Heart left ventricle (tissue), 16 donors: ENCODE measurements at regions not wholly inside any gene's neighbourhood (a gene's known extent, or its start where the extent isn't known, plus 50 kb on each side); places are given as distances from the start of the nearest gene placed in this dataset.

ENCODE experiments used
- ATAC-seq, 4 donors: fragments of 200-7000 bp; cut with Tn5 transposase; one replicate each; pipeline ENCODE4 v1.9.1; 2020 to 2022; ENCODE audit warnings: moderate library complexity in 4 of 4, mild to moderate bottlenecking in 3 of 4, moderate number of reproducible peaks in 1 of 4
- DNase-seq, 5 donors: peaks; one replicate each; pipeline ENCODE4 v3.0.0-alpha.2; 2020
- H3K27ac ChIP-seq, 12 donors: fragments of 200-600 bp; sonication (generic) in 4 of 12; one replicate each; pipeline versions ENCODE4 v1.5.0 to v1.8.0; 2016 to 2022; ENCODE audit warnings: mild to moderate bottlenecking in 2 of 12
- H3K27me3 ChIP-seq, 9 donors: fragments of 200-600 bp; sonication (generic) in 2 of 9; one replicate each; pipeline versions ENCODE4 v1.5.1 to v1.8.0; 2016 to 2022; ENCODE audit warnings: mild to moderate bottlenecking in 3 of 9
- H3K36me3 ChIP-seq, 9 donors: fragments of 200-600 bp; sonication (generic) in 2 of 9; one replicate each; pipeline versions ENCODE4 v1.5.0 to v1.8.0; 2018 to 2022; ENCODE audit warnings: mild to moderate bottlenecking in 2 of 9
- H3K4me1 ChIP-seq, 12 donors: fragments of 200-600 bp; sonication (generic) in 4 of 12; one replicate each; pipeline versions ENCODE4 v1.5.0 to v1.8.0; 2016 to 2022; ENCODE audit warnings: mild to moderate bottlenecking in 3 of 12
- H3K4me3 ChIP-seq, 12 donors: fragments of 200-600 bp; sonication (generic) in 4 of 12; one replicate each; pipeline versions ENCODE4 v1.5.0 to v1.8.0; 2017 to 2022; ENCODE audit warnings: mild to moderate bottlenecking in 9 of 12, moderate library complexity in 4 of 12
- H3K9me3 ChIP-seq, 12 donors: fragments of 200-600 bp; sonication (generic) in 4 of 12; one replicate each; pipeline versions ENCODE4 v1.5.0 to v1.8.0; 2016 to 2022; ENCODE audit warnings: mild to moderate bottlenecking in 1 of 12
- POLR2A ChIP-seq, 2 donors: fragments of 450-650 bp; IDR thresholded peaks; one replicate each; pipeline ENCODE4 v1.6.1; 2017; ENCODE audit warnings: antibody characterized with exemption in 2 of 2, mild to moderate bottlenecking in 2 of 2, moderate library complexity in 2 of 2
- WGBS, 4 donors: extraction: QIAGEN DNeasy Blood & Tissue Kit in 2 of 4; methylation state at CpG; one replicate each; pipeline versions ENCODE4 v1.1.5 to v1.1.7; 2013 to 2018; 5-methylcytosine and 5-hydroxymethylcytosine counted together
- intact Hi-C, 10 donors: fragments of 100-400 bp; cut with DNase I; formaldehyde crosslinking; loops; one replicate each; pipeline versions ENCODE4 v1.11.1 to v1.14.2; 2022
- TF ChIP-seq, protein P1 (sequence below), 12 donors: fragments of 200-600 bp; sonication (generic) in 4 of 12; IDR thresholded peaks; one replicate each; pipeline versions ENCODE4 v1.5.0 to v1.8.0; 2018 to 2022; ENCODE audit warnings: antibody characterized with exemption in 12 of 12, mild to moderate bottlenecking in 5 of 12
- donor health status: ischemic (EF 13 %, LVEDD 7.1; RV severe dilation, severe dysfunction).
- donor health status: healthy with polysubstance abuse.
- donor health status: DM: no; HTN: yes; CAD: no.
- donor health status: DM: no; HTN: no; CAD: no.
- donor health status: ischemic (EF 25% LVEDD 6.9; RV normal size, moderate dysfunction).
- donor health status: ischemic (EF 25% LVEDD 5.7; RV mildly dilated, moderate dysfunction).
- donor health status: healthy.
- donor health status: DM: yes; HTN: yes; CAD: no.
- donor health status: ischemic (EF 35%, LVEDD 5.7; RV mildly dilated, moderate dysfunction).
- donor health status: nonischemic (EF 11% LVEDD 7.7; RV severe dilation, severe dysfunction).
- donor health status: DM: yes; HTN: yes; CAD: no.
- donor health status: PGD.
- donor health status: ischemic (EF 29% LVEDD 5.4; RV normal size, mild dysfunction).
- donor health status: nonischemic (EF 23%, LVEDD 6.1; RV moderate dilation, normal function).

DNA sequence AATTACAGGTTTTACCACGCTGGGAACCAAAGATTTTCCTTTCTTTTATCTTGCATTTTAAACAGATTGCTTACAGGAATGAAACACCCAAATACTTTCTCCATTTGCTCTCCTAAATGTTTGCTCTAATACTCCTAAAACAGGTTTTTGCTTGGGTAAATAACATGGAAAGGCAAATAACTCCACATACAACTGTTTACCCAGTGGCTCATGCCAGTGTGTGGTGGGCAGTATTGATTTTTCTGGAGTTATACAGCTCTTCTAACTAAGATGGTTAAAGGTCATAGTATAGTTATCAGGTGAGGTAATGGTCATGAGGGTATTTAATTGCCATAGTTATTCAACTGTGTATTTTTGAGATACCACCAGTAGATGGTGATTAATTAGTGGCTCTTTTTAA, 61.2 kb upstream of the RAB27B start:
- intact Hi-C loops: no loop called here
- ATAC-seq (no peak), DNase-seq (no peak)
- Histone ChIP-seq H3K36me3 (no peaks in the 10 kb centered on the region), H3K4me1 (no peaks in the 10 kb centered on the region), H3K27me3 (peaks cover 0 to 3% (median 0%) of the 10 kb centered on the region in 9 donors), H3K27ac (no peak overlapping the region), H3K4me3 (no peak overlapping the region), H3K9me3 (no peaks in the 10 kb centered on the region)
- WGBS, 4 donors: 73 to 88% (median 83%) methylated on average over 1 of the region's 1 CpG
- no peak for TF ChIP-seq POLR2A (IDR thresholded peaks at IDR 0.05)
- TF ChIP-seq, protein P1, sequence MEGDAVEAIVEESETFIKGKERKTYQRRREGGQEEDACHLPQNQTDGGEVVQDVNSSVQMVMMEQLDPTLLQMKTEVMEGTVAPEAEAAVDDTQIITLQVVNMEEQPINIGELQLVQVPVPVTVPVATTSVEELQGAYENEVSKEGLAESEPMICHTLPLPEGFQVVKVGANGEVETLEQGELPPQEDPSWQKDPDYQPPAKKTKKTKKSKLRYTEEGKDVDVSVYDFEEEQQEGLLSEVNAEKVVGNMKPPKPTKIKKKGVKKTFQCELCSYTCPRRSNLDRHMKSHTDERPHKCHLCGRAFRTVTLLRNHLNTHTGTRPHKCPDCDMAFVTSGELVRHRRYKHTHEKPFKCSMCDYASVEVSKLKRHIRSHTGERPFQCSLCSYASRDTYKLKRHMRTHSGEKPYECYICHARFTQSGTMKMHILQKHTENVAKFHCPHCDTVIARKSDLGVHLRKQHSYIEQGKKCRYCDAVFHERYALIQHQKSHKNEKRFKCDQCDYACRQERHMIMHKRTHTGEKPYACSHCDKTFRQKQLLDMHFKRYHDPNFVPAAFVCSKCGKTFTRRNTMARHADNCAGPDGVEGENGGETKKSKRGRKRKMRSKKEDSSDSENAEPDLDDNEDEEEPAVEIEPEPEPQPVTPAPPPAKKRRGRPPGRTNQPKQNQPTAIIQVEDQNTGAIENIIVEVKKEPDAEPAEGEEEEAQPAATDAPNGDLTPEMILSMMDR (IDR thresholded peaks at IDR 0.05): no peak

DNA sequence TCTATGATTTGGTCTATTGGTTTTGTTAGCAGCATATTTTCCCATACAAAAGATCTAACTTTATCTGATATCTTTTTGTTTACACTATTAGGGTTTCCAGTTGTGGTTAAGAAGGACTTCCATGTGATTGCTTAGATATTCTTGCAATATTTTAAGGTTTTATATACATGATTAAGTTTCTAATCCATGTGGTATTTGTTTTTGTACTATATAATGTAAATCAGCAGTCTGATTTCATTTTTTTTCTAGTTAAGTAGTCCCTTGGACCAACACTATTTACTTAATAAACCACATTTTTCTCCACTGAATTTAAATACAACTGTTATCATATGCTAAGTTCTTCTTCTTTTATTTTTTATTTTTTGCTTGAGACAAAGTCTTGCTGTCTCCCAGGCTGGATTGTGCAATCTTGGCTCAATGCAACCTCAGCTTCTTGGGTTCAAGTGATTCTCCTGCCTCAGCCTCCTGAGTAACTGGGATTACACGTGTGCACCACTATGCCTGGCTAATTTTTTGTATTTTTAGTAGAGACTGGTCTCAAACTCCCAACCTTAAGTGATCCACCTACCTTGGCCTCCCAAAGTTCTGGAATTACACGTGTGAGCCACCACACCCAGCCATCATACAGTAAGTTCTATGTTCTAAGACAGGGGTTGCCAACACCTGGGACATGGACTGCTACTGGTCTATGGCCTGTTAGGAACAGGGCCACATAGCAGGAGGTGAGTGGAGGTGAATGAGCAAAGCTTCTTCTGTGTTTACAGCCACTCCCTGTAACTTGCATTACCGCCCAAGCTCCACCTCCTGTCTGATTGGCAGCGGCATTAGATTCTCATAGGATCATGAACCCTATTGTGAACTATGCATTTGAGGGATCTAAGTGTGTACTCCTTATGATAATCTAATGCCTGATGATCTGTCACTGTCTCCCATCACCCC, 58.5 kb upstream of the RAB27B start:
- intact Hi-C loops: no loop called here
- H3K9me3 ChIP-seq: no peaks in the 10 kb centered on the region
- peaks cover 0 to 6% (median 0%) of the 10 kb centered on the region in 12 donors for H3K4me1 ChIP-seq
- TF ChIP-seq, protein P1 (IDR thresholded peaks at IDR 0.05): no peak
- no peak for TF ChIP-seq POLR2A (IDR thresholded peaks at IDR 0.05)
- peaks cover 0 to 3% (median 0%) of the 10 kb centered on the region in 9 donors for H3K27me3 ChIP-seq
- WGBS, 4 donors: 87 to 91% (median 89%) methylated on average over 4 of the region's 4 CpGs
- H3K36me3 ChIP-seq: no peaks in the 10 kb centered on the region
- no peak overlapping the region for H3K4me3 ChIP-seq
- no peak for DNase-seq
- ATAC-seq: no peak
- no peak overlapping the region for H3K27ac ChIP-seq

DNA sequence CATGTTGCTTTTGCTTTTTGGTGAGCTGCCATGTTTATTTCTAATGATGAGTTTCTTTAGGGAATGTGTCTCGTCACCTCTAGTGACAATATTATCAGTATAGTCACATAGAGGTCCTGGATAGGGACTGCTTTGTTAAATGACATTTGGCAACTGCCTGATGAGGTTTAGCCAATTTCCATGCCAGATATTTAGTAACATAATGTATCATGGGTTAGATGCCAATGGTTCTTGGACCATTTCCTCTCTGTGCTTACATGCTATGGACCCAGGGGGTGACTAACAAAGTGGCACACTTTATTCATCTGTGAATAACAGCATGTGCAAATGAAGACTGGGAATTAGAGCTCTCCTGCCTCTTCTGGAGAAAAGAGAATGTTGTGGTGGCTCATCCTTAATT, 56.2 kb upstream of the RAB27B start:
- intact Hi-C loops: no loop called here
- H3K9me3 ChIP-seq: no peaks in the 10 kb centered on the region
- no peak overlapping the region for H3K4me3 ChIP-seq
- no peak for TF ChIP-seq POLR2A (IDR thresholded peaks at IDR 0.05)
- TF ChIP-seq, protein P1 (IDR thresholded peaks at IDR 0.05): no peak
- H3K27ac ChIP-seq: no peak overlapping the region
- peaks cover 0 to 22% (median 0%) of the 10 kb centered on the region in 12 donors for H3K4me1 ChIP-seq
- ATAC-seq (no peak), DNase-seq (no peak)
- WGBS, 4 donors: 79 to 94% (median 84%) methylated on average over 1 of the region's 1 CpG
- H3K27me3 ChIP-seq: no peaks in the 10 kb centered on the region
- H3K36me3 ChIP-seq: no peaks in the 10 kb centered on the region

- H3K36me3 ChIP-seq: no peaks in the 10 kb centered on the region
- peaks cover 0 to 22% (median 0%) of the 10 kb centered on the region in 12 donors for H3K4me1 ChIP-seq
- TF ChIP-seq POLR2A (IDR thresholded peaks at IDR 0.05): no peak
- TF ChIP-seq, protein P1 (IDR thresholded peaks at IDR 0.05): no peak
- no peaks in the 10 kb centered on the region for H3K27me3 ChIP-seq
- no peaks in the 10 kb centered on the region for H3K9me3 ChIP-seq
- no peak overlapping the region for H3K4me3 ChIP-seq
- intact Hi-C loops: no loop called here
- ATAC-seq (no peak), DNase-seq (no peak)
- no peak overlapping the region for H3K27ac ChIP-seq
Observed at GRCh38 chr18:54774423-54774822, 53.9 kb upstream of the RAB27B start.
